ENCODE measurements at regions not wholly inside any gene's neighbourhood (a gene's known extent, or its start where the extent isn't known, plus 50 kb on each side); places are given as distances from the start of the nearest gene placed in this dataset.

- Histone ChIP-seq H3K27ac (ENCODE audit: low read depth, low read length) (no peak overlapping the region), H3K4me1 (ENCODE audit: control insufficient read depth in 3 of 3, insufficient read depth in 3 of 3, low read length in 3 of 3) (no peaks in the 10 kb centered on the region)
These were observed 472.0 kb downstream of the ACTL7B start for GRCh38 chr9:108383796-108384195.

DNA sequence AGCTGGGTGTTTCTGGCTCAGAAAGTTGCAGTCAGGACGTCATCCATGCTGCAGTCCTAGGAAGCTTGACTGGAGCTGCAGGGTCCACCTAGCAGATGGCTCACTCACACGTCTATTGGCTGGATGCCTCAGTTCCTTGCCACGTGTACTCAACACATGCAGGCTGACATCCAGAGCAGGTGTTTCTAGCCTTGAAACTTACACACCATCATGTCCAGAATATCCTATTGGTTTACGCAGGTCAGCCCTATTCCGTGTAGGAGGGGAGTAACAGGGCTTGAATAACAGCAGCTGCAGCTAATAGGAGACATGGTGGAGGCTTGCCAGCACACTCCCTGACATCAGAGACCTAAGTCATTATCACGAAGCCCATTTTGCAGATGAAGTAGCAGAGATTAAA, 473.5 kb downstream of the ACTL7B start:
- Histone ChIP-seq H3K9ac (ENCODE audit: low read depth in 1 of 3, low read length in 3 of 3) (no peak overlapping the region), H3K27me3 (ENCODE audit: control insufficient read depth in 3 of 3, insufficient read depth in 3 of 3, low read length in 3 of 3) (no peaks in the 10 kb centered on the region), H3K27ac (ENCODE audit: low read depth, low read length) (no peak overlapping the region), H3K36me3 (ENCODE audit: control insufficient read depth in 3 of 3, insufficient read depth in 3 of 3, low read length in 3 of 3) (no peaks in the 10 kb centered on the region), H3K4me3 (ENCODE audit: low read length in 3 of 3) (no peak overlapping the region), H3K9me3 (ENCODE audit: control insufficient read depth in 3 of 3, low read length in 3 of 3) (no peaks in the 10 kb centered on the region), H3K4me1 (ENCODE audit: control insufficient read depth in 3 of 3, insufficient read depth in 3 of 3, low read length in 3 of 3) (no peaks in the 10 kb centered on the region)

More at GRCh38 chr9:108383796-108384195, 472.0 kb downstream of the ACTL7B start:
- Histone ChIP-seq H3K4me3 (ENCODE audit: low read length in 3 of 3) (no peak overlapping the region), H3K27me3 (ENCODE audit: control insufficient read depth in 3 of 3, insufficient read depth in 3 of 3, low read length in 3 of 3) (no peaks in the 10 kb centered on the region), H3K36me3 (ENCODE audit: control insufficient read depth in 3 of 3, insufficient read depth in 3 of 3, low read length in 3 of 3) (no peaks in the 10 kb centered on the region), H3K9me3 (ENCODE audit: control insufficient read depth in 3 of 3, low read length in 3 of 3) (no peaks in the 10 kb centered on the region), H3K9ac (ENCODE audit: low read depth in 1 of 3, low read length in 3 of 3) (no peak overlapping the region)

- no peak overlapping the region for H3K4me3 ChIP-seq (ENCODE audit: low read length in 3 of 3)
- no peaks in the 10 kb centered on the region for H3K27me3 ChIP-seq (ENCODE audit: control insufficient read depth in 3 of 3, insufficient read depth in 3 of 3, low read length in 3 of 3)
- H3K27ac ChIP-seq (ENCODE audit: low read depth, low read length): no peak overlapping the region
- peaks cover 0 to 2% (median 0%) of the 10 kb centered on the region in 3 donors for H3K9me3 ChIP-seq (ENCODE audit: control insufficient read depth in 3 of 3, low read length in 3 of 3)
- H3K4me1 ChIP-seq (ENCODE audit: control insufficient read depth in 3 of 3, insufficient read depth in 3 of 3, low read length in 3 of 3): no peaks in the 10 kb centered on the region
- H3K36me3 ChIP-seq (ENCODE audit: control insufficient read depth in 3 of 3, insufficient read depth in 3 of 3, low read length in 3 of 3): no peaks in the 10 kb centered on the region
- no peak overlapping the region for H3K9ac ChIP-seq (ENCODE audit: low read depth in 1 of 3, low read length in 3 of 3)
These were observed 477.9 kb downstream of the ACTL7B start for GRCh38 chr9:108377881-108378280.

DNA sequence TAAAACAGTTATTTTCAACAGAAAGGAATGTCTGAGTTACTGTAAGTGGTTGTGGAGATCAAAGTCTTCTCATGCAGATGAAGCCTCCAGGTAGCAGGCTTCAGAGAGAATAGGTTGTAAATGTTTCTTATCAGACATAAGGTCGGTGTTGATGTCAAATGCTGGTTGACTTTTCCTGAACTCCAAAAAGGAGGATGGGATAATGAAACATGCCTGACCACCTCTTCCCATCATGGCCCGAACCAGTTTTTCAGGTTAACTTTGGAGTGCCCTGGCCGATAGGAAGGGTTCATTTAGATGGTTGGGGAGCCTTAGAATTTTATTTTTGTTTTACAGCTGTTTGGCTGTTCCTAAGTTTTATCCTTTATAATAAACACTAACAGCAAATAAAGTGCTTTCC, 478.4 kb downstream of the ACTL7B start:
- no peaks in the 10 kb centered on the region for H3K36me3 ChIP-seq (ENCODE audit: control insufficient read depth in 3 of 3, insufficient read depth in 3 of 3, low read length in 3 of 3)

DNA sequence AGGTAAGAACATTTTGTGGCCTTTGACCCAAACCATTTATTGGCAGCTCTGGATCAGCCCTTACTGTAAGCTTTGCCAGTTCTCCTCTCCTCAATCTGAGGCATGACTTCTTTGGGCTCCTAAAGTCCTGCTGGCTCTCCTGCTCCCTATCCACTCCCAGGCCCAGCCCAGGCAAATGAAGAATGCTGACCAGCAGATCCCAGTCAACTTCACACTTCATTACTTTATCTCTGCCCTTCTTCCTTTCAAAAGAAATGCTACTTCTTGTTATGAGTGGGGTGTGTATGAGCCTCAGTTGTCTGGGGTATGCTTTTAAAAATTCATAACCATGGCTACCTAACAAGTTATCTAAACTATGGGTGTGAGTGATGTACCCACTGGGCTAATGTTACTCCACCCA, 479.6 kb downstream of the ACTL7B start:
- H3K4me1 ChIP-seq (ENCODE audit: control insufficient read depth in 3 of 3, insufficient read depth in 3 of 3, low read length in 3 of 3): no peaks in the 10 kb centered on the region

More for the DNA sequence above, 478.4 kb downstream of the ACTL7B start:
- Histone ChIP-seq H3K4me3 (ENCODE audit: low read length in 3 of 3) (no peak overlapping the region), H3K9ac (ENCODE audit: low read depth in 1 of 3, low read length in 3 of 3) (no peak overlapping the region), H3K9me3 (ENCODE audit: control insufficient read depth in 3 of 3, low read length in 3 of 3) (peaks cover 0 to 2% (median 0%) of the 10 kb centered on the region in 3 donors), H3K27me3 (ENCODE audit: control insufficient read depth in 3 of 3, insufficient read depth in 3 of 3, low read length in 3 of 3) (no peaks in the 10 kb centered on the region), H3K4me1 (ENCODE audit: control insufficient read depth in 3 of 3, insufficient read depth in 3 of 3, low read length in 3 of 3) (no peaks in the 10 kb centered on the region), H3K27ac (ENCODE audit: low read depth, low read length) (no peak overlapping the region)

DNA sequence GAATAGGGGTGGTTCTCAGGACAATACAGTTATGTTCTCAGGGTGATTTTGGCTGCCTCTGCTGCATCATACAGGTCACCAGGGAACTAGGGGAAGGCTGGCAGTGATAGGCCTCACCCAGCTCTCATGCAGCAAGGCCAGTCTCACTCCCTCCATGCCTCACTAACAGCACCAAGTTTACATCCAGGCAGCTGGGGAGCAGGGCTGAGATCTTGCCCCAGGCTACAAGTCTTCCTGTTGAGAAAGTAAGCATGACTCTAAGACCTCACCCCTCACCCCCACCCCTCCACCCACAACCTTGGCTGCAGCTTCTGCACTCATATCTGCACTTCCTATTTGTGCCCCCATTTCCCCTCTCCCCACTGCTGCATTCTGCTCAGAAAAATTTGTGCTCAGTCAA, 481.2 kb downstream of the ACTL7B start:
- Histone ChIP-seq H3K27me3 (ENCODE audit: control insufficient read depth in 3 of 3, insufficient read depth in 3 of 3, low read length in 3 of 3) (no peaks in the 10 kb centered on the region), H3K4me3 (ENCODE audit: low read length in 3 of 3) (no peak overlapping the region), H3K36me3 (ENCODE audit: control insufficient read depth in 3 of 3, insufficient read depth in 3 of 3, low read length in 3 of 3) (no peaks in the 10 kb centered on the region), H3K4me1 (ENCODE audit: control insufficient read depth in 3 of 3, insufficient read depth in 3 of 3, low read length in 3 of 3) (no peaks in the 10 kb centered on the region), H3K27ac (ENCODE audit: low read depth, low read length) (no peak overlapping the region), H3K9ac (ENCODE audit: low read depth in 1 of 3, low read length in 3 of 3) (no peak overlapping the region), H3K9me3 (ENCODE audit: control insufficient read depth in 3 of 3, low read length in 3 of 3) (peaks cover 0 to 2% (median 0%) of the 10 kb centered on the region in 3 donors)

More for the DNA sequence above, 479.6 kb downstream of the ACTL7B start:
- Histone ChIP-seq H3K36me3 (ENCODE audit: control insufficient read depth in 3 of 3, insufficient read depth in 3 of 3, low read length in 3 of 3) (no peaks in the 10 kb centered on the region), H3K27ac (ENCODE audit: low read depth, low read length) (no peak overlapping the region), H3K9ac (ENCODE audit: low read depth in 1 of 3, low read length in 3 of 3) (no peak overlapping the region), H3K9me3 (ENCODE audit: control insufficient read depth in 3 of 3, low read length in 3 of 3) (peaks cover 0 to 2% (median 0%) of the 10 kb centered on the region in 3 donors), H3K4me3 (ENCODE audit: low read length in 3 of 3) (no peak overlapping the region), H3K27me3 (ENCODE audit: control insufficient read depth in 3 of 3, insufficient read depth in 3 of 3, low read length in 3 of 3) (no peaks in the 10 kb centered on the region)

DNA sequence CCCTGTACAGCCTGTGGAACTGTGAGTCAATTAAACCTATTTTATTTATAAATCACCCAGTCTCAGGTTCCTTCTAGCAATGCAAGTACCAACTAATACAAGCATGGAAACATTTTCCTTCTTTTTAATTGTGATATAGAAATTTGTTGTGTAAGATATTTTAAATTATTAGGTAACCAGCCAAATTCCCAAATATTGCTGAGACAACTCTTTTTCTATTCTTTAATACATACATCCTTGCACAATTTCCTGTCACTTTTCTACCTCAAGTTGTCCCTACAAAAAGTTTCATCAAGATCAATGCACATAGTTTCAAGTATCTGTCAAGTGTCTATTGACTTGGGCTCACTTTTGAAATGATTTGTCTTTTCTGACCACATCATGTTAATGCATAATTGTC, 488.6 kb downstream of the ACTL7B start:
- Histone ChIP-seq H3K4me3 (ENCODE audit: low read length in 3 of 3) (no peak overlapping the region), H3K4me1 (ENCODE audit: control insufficient read depth in 3 of 3, insufficient read depth in 3 of 3, low read length in 3 of 3) (peaks cover 8 to 16% (median 14%) of the 10 kb centered on the region in 3 donors), H3K27me3 (ENCODE audit: control insufficient read depth in 3 of 3, insufficient read depth in 3 of 3, low read length in 3 of 3) (no peaks in the 10 kb centered on the region), H3K9me3 (ENCODE audit: control insufficient read depth in 3 of 3, low read length in 3 of 3) (no peaks in the 10 kb centered on the region), H3K27ac (ENCODE audit: low read depth, low read length) (no peak overlapping the region), H3K36me3 (ENCODE audit: control insufficient read depth in 3 of 3, insufficient read depth in 3 of 3, low read length in 3 of 3) (no peaks in the 10 kb centered on the region), H3K9ac (ENCODE audit: low read depth in 1 of 3, low read length in 3 of 3) (no peak overlapping the region)

DNA sequence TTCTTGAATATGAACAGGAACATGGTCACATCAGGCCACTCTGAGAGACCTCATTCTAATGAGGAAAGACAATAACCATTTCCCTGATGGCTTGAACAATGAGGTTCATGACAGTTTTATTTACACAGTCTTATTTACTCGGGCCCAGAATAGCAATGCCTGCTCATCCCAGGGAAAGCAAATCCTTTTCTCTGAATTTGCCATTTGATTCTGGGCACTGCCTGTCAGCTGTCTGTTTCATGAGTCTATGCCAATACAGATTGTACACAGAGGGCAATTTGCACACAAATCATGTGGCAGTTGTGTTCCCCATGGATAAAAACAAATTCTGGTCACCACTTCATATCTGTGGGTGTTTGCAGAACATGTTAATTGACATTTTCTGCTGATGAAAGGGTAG, 492.5 kb downstream of the ACTL7B start:
- Histone ChIP-seq H3K27ac (ENCODE audit: low read depth, low read length) (peak overlapping the region; percentile 61), H3K9ac (ENCODE audit: low read depth in 1 of 3, low read length in 3 of 3) (no peak overlapping the region), H3K4me3 (ENCODE audit: low read length in 3 of 3) (peak overlapping the region in 1 of 3 donors; percentile 9), H3K4me1 (ENCODE audit: control insufficient read depth in 3 of 3, insufficient read depth in 3 of 3, low read length in 3 of 3) (peaks cover 16 to 29% (median 24%) of the 10 kb centered on the region in 3 donors), H3K27me3 (ENCODE audit: control insufficient read depth in 3 of 3, insufficient read depth in 3 of 3, low read length in 3 of 3) (no peaks in the 10 kb centered on the region), H3K9me3 (ENCODE audit: control insufficient read depth in 3 of 3, low read length in 3 of 3) (no peaks in the 10 kb centered on the region), H3K36me3 (ENCODE audit: control insufficient read depth in 3 of 3, insufficient read depth in 3 of 3, low read length in 3 of 3) (no peaks in the 10 kb centered on the region)

GRCh38 chr9:108360304-108360703, 495.5 kb downstream of the ACTL7B start:
- peaks cover 16 to 29% (median 24%) of the 10 kb centered on the region in 3 donors for H3K4me1 ChIP-seq (ENCODE audit: control insufficient read depth in 3 of 3, insufficient read depth in 3 of 3, low read length in 3 of 3)

GRCh38 chr9:108356806-108357205, 499.0 kb downstream of the ACTL7B start:
- Histone ChIP-seq H3K4me3 (ENCODE audit: low read length in 3 of 3) (no peak overlapping the region), H3K4me1 (ENCODE audit: control insufficient read depth in 3 of 3, insufficient read depth in 3 of 3, low read length in 3 of 3) (peaks cover 8 to 12% (median 10%) of the 10 kb centered on the region in 3 donors), H3K9me3 (ENCODE audit: control insufficient read depth in 3 of 3, low read length in 3 of 3) (no peaks in the 10 kb centered on the region), H3K36me3 (ENCODE audit: control insufficient read depth in 3 of 3, insufficient read depth in 3 of 3, low read length in 3 of 3) (no peaks in the 10 kb centered on the region), H3K9ac (ENCODE audit: low read depth in 1 of 3, low read length in 3 of 3) (no peak overlapping the region), H3K27ac (ENCODE audit: low read depth, low read length) (no peak overlapping the region), H3K27me3 (ENCODE audit: control insufficient read depth in 3 of 3, insufficient read depth in 3 of 3, low read length in 3 of 3) (no peaks in the 10 kb centered on the region)

More at GRCh38 chr9:108360304-108360703, 495.5 kb downstream of the ACTL7B start:
- Histone ChIP-seq H3K9me3 (ENCODE audit: control insufficient read depth in 3 of 3, low read length in 3 of 3) (no peaks in the 10 kb centered on the region), H3K27me3 (ENCODE audit: control insufficient read depth in 3 of 3, insufficient read depth in 3 of 3, low read length in 3 of 3) (no peaks in the 10 kb centered on the region), H3K27ac (ENCODE audit: low read depth, low read length) (peak overlapping the region; percentile 26), H3K4me3 (ENCODE audit: low read length in 3 of 3) (no peak overlapping the region), H3K9ac (ENCODE audit: low read depth in 1 of 3, low read length in 3 of 3) (no peak overlapping the region), H3K36me3 (ENCODE audit: control insufficient read depth in 3 of 3, insufficient read depth in 3 of 3, low read length in 3 of 3) (no peaks in the 10 kb centered on the region)
